C4-2B (cell line): ENCODE measurements at regions not wholly inside any gene's neighbourhood (a gene's known extent, or its start where the extent isn't known, plus 50 kb on each side); places are given as distances from the start of the nearest gene placed in this dataset.

Experiments
- ZFX ChIP-seq: fragments of 450-650 bp; IDR thresholded peaks from 2 replicates; pipeline ENCODE4 v1.6.1; 2017
- TF ChIP-seq, protein P1 (sequence below): fragments of 450-650 bp; conservative IDR thresholded peaks from 2 replicates; pipeline ENCODE4 v1.5.1; 2017; ENCODE audit warnings: mild to moderate bottlenecking

DNA sequence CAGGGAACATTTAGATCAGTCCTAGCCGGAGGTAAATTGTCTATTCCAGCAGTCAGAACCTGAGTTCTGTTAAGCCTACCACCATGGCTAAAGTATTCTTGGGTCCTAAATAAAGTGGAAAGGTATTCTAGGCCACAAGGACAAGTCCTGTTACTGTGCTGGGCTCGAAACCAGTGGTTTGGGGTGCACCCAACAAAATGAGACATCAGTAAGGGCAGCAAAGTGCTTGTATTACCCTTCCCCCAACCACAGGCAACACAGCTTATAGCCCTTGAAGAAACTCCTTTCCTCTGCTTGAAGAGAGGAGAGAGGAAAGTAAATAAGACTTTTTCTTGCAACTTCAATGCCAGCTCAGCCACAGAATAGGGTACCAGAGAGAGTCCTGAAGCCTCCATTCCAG, 1345.6 kb downstream of the PCDH18 start:
- TF ChIP-seq, protein P1, sequence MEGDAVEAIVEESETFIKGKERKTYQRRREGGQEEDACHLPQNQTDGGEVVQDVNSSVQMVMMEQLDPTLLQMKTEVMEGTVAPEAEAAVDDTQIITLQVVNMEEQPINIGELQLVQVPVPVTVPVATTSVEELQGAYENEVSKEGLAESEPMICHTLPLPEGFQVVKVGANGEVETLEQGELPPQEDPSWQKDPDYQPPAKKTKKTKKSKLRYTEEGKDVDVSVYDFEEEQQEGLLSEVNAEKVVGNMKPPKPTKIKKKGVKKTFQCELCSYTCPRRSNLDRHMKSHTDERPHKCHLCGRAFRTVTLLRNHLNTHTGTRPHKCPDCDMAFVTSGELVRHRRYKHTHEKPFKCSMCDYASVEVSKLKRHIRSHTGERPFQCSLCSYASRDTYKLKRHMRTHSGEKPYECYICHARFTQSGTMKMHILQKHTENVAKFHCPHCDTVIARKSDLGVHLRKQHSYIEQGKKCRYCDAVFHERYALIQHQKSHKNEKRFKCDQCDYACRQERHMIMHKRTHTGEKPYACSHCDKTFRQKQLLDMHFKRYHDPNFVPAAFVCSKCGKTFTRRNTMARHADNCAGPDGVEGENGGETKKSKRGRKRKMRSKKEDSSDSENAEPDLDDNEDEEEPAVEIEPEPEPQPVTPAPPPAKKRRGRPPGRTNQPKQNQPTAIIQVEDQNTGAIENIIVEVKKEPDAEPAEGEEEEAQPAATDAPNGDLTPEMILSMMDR, result no peak
- no peak for TF ChIP-seq ZFX
